ENCODE measurements at regions not wholly inside any gene's neighbourhood (a gene's known extent, or its start where the extent isn't known, plus 50 kb on each side); places are given as distances from the start of the nearest gene placed in this dataset.
A peak's percentile ranks its signal among the peaks of the same experiment; 100 is the strongest.

- TF ChIP-seq, protein P1, sequence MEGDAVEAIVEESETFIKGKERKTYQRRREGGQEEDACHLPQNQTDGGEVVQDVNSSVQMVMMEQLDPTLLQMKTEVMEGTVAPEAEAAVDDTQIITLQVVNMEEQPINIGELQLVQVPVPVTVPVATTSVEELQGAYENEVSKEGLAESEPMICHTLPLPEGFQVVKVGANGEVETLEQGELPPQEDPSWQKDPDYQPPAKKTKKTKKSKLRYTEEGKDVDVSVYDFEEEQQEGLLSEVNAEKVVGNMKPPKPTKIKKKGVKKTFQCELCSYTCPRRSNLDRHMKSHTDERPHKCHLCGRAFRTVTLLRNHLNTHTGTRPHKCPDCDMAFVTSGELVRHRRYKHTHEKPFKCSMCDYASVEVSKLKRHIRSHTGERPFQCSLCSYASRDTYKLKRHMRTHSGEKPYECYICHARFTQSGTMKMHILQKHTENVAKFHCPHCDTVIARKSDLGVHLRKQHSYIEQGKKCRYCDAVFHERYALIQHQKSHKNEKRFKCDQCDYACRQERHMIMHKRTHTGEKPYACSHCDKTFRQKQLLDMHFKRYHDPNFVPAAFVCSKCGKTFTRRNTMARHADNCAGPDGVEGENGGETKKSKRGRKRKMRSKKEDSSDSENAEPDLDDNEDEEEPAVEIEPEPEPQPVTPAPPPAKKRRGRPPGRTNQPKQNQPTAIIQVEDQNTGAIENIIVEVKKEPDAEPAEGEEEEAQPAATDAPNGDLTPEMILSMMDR (IDR thresholded peaks at IDR 0.05; ENCODE audit: control extremely low read depth, extremely low read depth) = no peak
- Histone ChIP-seq H3K4me3 (no peak overlapping the region), H3K4me1 (ENCODE audit: control insufficient read depth in 5 of 5, insufficient read depth in 5 of 5, low read length in 5 of 5) (no peaks in the 10 kb centered on the region), H3K9me3 (ENCODE audit: control insufficient read depth in 4 of 4, insufficient read depth in 3 of 4, low read length in 3 of 4) (no peaks in the 10 kb centered on the region), H3K9ac (ENCODE audit: insufficient read depth in 1 of 2, low read length in 2 of 2) (no peak overlapping the region), H3K27ac (ENCODE audit: low read depth in 1 of 2, low read length in 1 of 2) (no peak overlapping the region), H3K36me3 (ENCODE audit: control insufficient read depth in 4 of 4, insufficient read depth in 4 of 4, low read length in 4 of 4) (no peaks in the 10 kb centered on the region), H3K27me3 (ENCODE audit: control insufficient read depth in 3 of 3, insufficient read depth in 3 of 3, low read length in 2 of 3) (no peaks in the 10 kb centered on the region)
- WGBS, 2 donors = 82 to 100% methylated on average over 1 of the region's 1 CpG
- no peak for ATAC-seq (ENCODE audit: insufficient read depth, low FRiP score)
- DNase-seq = no peak
Observed at GRCh38 chr3:117248153-117248552, 538.6 kb downstream of the TUSC7 start.

GRCh38 chr3:117252208-117252607, 542.6 kb downstream of the TUSC7 start:
- WGBS, 2 donors = 61 to 78% methylated on average over 2 of the region's 2 CpGs
- no peaks in the 10 kb centered on the region for H3K4me1 ChIP-seq (ENCODE audit: control insufficient read depth in 5 of 5, insufficient read depth in 5 of 5, low read length in 5 of 5)
- DNase-seq = peak in 1 of 3 donors; percentile 32

DNA sequence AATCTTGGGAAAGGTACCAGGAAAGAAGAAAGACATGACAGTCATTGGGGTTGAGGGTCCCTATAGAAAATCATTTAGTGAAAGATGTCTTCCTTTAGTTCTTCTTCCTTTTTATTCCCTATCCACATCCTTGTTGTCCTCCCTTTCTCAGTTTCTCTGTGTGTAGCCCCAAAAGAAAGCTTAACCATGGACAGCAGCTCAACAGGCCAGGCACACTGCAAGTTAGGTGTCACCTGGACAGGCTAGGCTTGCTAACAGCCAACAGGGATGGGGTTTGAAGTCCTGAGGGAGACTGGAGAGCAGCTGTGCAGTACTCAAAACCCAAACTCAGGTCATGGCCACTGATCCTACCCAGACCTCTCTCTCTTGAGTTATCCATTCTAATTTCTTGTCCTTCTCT, 543.1 kb downstream of the TUSC7 start:
- Histone ChIP-seq H3K27ac (ENCODE audit: low read depth in 1 of 2, low read length in 1 of 2) (no peak overlapping the region), H3K9ac (ENCODE audit: insufficient read depth in 1 of 2, low read length in 2 of 2) (no peak overlapping the region), H3K9me3 (ENCODE audit: control insufficient read depth in 4 of 4, insufficient read depth in 3 of 4, low read length in 3 of 4) (no peaks in the 10 kb centered on the region), H3K36me3 (ENCODE audit: control insufficient read depth in 4 of 4, insufficient read depth in 4 of 4, low read length in 4 of 4) (no peaks in the 10 kb centered on the region), H3K27me3 (ENCODE audit: control insufficient read depth in 3 of 3, insufficient read depth in 3 of 3, low read length in 2 of 3) (no peaks in the 10 kb centered on the region), H3K4me1 (ENCODE audit: control insufficient read depth in 5 of 5, insufficient read depth in 5 of 5, low read length in 5 of 5) (no peaks in the 10 kb centered on the region), H3K4me3 (no peak overlapping the region)
- DNase-seq = no peak
- ATAC-seq (ENCODE audit: insufficient read depth, low FRiP score) = no peak
- TF ChIP-seq, protein P1 (IDR thresholded peaks at IDR 0.05; ENCODE audit: control extremely low read depth, extremely low read depth) = no peak

More at GRCh38 chr3:117252208-117252607, 542.6 kb downstream of the TUSC7 start:
- Histone ChIP-seq H3K27ac (ENCODE audit: low read depth in 1 of 2, low read length in 1 of 2) (no peak overlapping the region), H3K4me3 (no peak overlapping the region), H3K9ac (ENCODE audit: insufficient read depth in 1 of 2, low read length in 2 of 2) (no peak overlapping the region), H3K27me3 (ENCODE audit: control insufficient read depth in 3 of 3, insufficient read depth in 3 of 3, low read length in 2 of 3) (no peaks in the 10 kb centered on the region), H3K9me3 (ENCODE audit: control insufficient read depth in 4 of 4, insufficient read depth in 3 of 4, low read length in 3 of 4) (no peaks in the 10 kb centered on the region), H3K36me3 (ENCODE audit: control insufficient read depth in 4 of 4, insufficient read depth in 4 of 4, low read length in 4 of 4) (no peaks in the 10 kb centered on the region)
- TF ChIP-seq, protein P1 (IDR thresholded peaks at IDR 0.05; ENCODE audit: control extremely low read depth, extremely low read depth) = no peak
- no peak for ATAC-seq (ENCODE audit: insufficient read depth, low FRiP score)

- 87 to 89% methylated on average over 2 of the region's 2 CpGs for WGBS, 2 donors
- Histone ChIP-seq H3K27me3 (ENCODE audit: control insufficient read depth in 3 of 3, insufficient read depth in 3 of 3, low read length in 2 of 3) (no peaks in the 10 kb centered on the region), H3K4me1 (ENCODE audit: control insufficient read depth in 5 of 5, insufficient read depth in 5 of 5, low read length in 5 of 5) (no peaks in the 10 kb centered on the region), H3K9me3 (ENCODE audit: control insufficient read depth in 4 of 4, insufficient read depth in 3 of 4, low read length in 3 of 4) (no peaks in the 10 kb centered on the region), H3K9ac (ENCODE audit: insufficient read depth in 1 of 2, low read length in 2 of 2) (no peak overlapping the region), H3K4me3 (no peak overlapping the region), H3K36me3 (ENCODE audit: control insufficient read depth in 4 of 4, insufficient read depth in 4 of 4, low read length in 4 of 4) (no peaks in the 10 kb centered on the region), H3K27ac (ENCODE audit: low read depth in 1 of 2, low read length in 1 of 2) (no peak overlapping the region)
- DNase-seq (no peak), ATAC-seq (ENCODE audit: insufficient read depth, low FRiP score) (no peak)
- TF ChIP-seq, protein P1 (IDR thresholded peaks at IDR 0.05; ENCODE audit: control extremely low read depth, extremely low read depth) = no peak
Observed at GRCh38 chr3:117253636-117254035, 544.1 kb downstream of the TUSC7 start.
